ENCODE measurements at regions not wholly inside any gene's neighbourhood (a gene's known extent, or its start where the extent isn't known, plus 50 kb on each side); places are given as distances from the start of the nearest gene placed in this dataset.

DNA sequence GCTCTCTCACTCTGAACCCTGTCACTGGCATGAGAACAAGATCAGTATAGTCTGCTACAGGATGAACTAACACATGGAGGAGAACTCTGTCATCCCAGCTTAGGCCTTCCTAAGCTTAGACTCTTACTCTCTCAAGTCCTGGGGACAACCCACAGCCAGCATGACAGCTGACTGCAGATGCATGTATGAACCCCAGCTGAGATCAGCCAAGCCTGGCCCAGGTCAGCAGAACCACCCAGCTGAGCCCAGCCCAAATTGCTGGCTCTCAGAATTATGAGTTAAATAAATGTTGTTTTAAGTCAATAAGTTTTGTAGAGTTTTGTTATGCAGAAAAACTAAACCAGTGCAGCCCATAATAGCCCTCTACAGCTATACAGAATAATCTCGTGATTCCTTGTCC is 287.3 kb downstream of the TNS1 start:
- no peak for DNase-seq

DNA sequence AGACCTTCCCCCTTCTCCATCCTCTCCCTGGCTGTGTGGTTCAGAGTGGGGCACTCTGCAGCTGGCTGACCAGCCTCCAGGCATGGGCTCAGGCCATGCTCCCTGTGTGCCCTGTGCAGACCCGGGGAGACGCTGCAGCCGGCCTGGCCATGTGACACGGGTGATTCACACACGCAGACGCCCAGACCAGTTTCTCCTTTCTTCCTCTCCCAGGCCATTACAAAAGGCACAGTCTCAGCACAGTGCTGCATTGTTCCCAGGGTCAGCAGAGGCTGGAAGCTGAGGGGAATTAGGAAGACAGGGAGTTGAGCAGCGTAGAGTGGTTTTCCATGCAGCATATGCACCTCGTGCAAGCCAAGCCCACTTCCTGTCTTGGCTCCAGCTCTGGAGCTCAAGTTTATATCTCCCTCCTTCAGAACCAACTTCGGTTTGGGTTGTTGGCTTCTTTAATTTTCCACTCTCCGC is 288.5 kb downstream of the TNS1 start:
- no peak for DNase-seq

DNA sequence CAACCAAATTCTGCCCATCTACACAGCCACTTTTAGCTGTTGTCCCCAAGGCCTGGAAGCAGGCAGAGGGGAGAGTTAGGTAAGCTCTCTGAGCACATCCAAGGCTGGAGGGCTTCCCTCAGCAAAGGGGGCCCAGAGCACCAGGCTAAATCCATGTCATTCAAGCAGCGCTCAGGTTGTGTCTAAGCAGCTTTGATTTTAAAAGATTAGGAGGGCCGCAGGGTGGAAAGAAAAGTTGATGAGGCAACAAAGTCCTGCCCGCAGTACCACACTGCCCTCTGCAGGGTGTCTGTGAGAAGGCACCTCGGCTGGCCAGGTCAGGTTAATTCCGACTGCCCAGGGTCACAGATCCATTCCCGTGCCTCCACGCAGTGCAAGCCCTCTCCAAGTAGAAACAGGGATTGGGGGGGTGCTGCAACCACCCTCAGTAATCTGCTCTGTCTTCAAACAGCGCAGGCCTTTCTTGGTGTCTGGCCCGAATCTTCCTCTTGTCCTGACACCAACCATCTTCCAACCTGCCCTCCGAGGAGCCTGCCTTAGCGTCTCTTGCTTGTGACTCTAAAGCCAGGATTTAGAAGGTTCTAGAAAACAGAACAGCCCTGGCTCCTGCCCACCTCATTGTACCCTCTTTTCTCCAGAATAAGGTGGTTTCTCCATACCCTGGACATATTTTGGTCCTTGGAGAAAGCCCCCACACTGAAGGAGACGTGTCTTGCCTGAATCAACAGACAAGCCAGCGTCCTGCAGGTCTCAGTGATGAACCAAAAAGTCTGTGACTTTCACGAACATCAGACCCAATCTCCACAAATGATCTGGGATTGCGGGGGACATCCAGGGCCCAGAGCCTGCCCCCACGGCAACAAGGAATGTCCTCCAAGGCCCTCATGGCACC is 289.2 kb downstream of the TNS1 start:
- DNase-seq, result no peak

DNA sequence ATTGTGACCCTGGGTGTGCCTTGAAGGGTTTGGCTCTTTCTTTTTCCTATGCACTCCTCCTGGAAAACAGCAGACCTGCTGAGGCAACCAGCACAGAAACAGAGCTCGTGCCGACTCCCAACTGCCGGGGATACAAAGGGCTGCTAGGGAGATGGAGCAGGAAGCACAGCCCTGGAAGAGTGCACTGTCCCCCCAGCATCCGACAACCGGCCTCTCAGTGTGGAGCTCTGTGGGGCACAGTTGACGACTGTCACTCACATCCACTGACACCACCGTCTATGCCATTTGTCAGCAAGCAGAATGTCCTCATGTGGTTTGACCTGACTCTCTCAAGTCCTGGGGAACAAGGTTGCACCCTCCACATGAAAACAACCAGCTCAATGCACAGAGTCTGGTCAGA is 290.4 kb downstream of the TNS1 start:
- no peak for DNase-seq

DNA sequence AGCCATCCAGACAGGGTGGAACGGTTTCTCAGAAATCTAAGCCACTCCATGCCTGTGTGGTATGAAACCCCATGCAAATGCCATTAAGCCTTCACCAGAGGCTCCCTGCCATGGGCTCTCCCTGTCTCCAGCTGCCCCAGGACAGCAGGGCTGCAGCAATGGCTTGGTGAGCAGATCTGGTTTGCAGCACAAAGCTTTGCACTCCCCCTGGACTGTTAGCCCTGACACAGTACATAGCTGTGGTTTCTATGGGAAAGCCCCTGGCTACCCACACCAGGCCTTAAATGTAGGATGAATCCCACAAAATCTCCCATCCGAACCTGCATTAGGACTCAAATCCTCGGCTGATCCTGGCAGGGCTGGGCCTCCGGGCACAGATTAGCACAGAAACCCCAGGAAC is 291.6 kb downstream of the TNS1 start:
- no peak for DNase-seq

DNA sequence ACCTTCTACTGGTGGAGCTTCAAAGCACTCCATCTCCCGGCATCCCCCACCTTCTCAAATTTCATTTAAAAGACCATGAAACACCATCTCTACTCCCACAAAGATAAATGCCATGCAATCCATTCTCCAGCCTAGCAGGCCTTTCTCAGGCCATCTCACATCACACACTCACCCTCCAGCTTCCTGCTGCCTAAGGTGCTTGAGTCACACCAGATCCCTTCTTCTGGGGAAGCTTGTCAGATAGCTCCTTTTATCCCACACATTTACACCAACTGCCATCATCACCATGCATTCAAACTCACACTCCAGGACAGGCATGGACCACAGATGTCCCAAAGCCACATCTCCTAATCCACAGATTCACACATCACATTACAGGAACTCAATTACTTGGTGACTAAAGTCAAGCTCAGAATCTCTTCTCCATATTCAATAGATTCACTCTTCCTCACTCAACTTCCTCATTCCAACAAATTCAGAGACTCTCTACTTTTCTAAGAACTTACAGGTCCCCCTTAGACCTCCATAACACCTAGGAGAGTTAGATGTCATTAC is 292.5 kb downstream of the TNS1 start:
- no peak for DNase-seq

DNA sequence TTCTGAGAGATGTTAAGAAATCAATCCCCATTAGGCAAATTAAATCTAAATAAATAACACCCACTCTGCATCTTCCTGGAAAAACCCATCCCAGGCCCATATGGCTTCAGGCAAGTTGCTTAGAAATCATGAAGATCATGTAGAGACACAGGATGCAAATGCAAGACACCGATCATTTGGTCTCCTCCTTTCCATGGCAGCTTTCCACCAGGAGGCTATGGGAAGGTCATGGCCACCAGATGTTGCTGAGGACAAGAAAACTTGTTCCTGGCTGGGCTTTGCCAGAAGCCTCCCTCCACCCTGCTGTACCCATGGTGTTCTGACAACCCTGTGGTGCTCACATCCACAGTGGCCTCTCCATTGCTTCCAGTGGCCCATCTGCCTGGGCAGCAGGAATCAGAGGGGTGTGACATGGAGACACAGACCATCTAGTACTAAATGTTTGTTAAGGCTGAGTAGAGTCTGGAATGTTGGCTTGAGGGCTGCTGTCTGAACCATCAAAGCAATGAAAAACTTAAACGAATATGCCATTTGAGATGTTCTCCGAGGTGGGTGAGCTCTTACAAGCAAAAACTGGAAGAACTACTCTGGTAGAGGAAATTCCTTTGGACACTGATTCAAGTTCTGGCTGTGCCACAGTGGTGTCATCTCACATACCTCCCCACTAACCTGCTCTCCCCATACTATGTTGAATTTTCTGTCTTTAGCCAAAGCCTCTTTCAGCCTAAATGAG is 293.2 kb downstream of the TNS1 start:
- DNase-seq, result no peak

DNA sequence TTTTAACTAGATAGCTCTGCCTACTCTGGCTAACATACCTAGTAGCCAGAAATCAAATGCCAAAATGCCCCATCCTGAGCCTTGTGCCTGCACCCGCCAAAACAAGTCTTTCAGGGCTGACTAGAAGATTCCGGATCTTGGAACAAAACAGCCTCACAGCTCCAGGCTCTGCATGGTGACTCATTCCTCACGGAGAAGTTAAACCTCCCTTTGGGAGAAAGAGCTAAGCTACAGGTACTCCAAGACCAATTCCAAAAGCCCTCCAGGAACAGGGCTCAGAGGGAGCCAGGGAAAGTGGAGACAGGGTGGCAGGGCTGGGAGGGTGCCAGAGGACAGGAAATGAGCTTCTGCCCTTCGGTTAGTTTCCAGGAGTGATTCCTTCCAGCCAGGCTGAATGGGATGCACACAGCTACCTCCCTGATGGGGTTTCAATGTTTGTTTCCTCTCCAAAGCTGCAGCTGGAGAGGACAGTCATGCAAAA is 295.6 kb downstream of the TNS1 start:
- DNase-seq, result no peak

DNA sequence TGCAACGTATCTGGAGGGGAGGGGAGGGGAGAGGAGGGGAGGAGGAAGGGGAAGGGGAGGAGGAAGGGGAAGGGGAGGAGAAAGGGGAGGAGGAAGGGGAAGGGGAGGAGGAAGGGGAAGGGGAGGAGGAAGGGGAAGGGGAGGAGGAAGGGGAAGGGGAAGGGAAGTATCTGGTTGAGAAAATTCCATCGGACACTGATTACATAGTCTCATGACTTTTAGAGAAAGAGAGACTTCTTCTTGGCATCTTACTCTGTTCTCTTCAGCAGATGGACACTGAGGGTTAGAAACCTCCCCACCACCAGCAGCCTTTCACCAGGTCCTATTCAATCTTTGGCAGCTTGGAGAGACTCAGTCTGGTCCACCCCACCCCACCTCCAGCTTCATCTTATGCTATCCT is 296.3 kb downstream of the TNS1 start:
- no peak for DNase-seq

DNA sequence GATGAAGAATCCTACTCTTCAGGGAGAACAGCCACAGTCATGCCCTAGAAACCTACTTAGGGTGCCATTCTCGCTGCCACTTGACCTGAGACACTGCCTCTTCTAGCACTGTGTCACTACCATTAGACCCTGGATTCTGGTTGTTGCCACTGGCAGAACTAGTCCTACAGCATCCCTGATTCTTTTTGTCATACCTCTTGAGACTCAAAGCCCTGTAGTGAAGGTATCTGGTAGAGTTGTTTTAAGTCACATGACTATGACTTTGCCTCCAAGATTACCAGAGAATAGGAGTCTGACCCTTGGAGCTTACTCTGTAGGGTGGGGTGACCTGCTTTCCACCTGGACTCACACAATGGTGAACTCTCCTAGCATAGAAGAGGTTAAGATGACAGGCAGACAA is 296.7 kb downstream of the TNS1 start:
- no peak for DNase-seq

DNA sequence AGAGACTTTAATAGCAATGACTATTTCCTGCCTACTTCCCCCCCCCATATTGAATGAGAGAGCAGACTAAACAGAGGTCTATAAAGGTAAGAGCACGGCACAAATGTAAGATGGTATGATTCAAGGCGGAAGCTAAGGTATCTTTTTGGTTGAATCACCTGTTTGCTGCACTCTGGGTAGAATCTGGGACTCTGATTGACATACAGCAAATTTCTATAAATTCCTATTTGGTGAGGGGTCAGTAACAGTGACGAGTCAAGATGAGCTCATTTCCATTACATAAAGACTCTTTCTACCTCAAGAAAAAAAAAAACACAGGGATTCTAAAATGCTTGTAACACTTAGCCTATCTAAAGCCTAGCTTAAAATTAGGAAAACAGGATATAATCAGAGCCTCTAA is 297.3 kb downstream of the TNS1 start:
- no peak for DNase-seq

DNA sequence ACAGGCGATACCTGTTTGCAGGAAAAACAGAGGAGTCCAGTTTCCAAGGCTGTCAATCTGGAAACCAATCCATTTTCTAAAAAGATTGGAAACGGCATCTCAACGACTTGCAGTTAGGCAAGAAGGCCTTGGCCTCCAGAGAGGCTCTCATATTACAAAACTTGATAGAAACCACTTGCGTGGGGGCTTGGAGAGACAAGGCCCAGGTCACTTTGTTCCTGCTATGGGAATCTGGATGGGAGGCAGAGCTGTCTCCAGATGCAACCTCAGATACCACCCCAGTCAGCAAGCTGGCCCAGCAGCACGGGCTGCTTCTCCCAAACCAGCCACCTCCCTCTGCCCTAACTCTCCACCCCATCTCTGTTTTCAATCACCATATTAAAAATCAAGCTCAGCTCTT is 298.8 kb downstream of the TNS1 start:
- no peak for DNase-seq

DNA sequence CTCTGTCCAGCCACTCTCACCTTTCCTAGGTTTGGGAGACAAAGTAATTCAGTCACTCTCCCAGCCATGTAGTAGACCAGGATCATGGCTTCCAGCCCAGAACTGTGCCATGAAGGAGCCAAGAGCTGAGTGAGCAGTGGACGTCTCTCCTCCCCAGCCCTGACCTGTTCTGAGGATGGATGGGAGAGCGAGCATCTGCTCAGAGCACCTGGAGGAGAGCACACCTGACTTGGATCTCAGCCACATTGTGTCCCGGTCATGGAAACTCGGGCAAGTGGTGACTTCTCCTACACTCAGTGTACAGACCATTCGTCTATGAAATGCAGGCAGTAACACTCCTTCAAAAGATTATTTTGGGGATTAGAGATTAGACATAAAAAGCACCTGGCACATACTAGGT is 299.7 kb downstream of the TNS1 start:
- DNase-seq, result no peak

DNA sequence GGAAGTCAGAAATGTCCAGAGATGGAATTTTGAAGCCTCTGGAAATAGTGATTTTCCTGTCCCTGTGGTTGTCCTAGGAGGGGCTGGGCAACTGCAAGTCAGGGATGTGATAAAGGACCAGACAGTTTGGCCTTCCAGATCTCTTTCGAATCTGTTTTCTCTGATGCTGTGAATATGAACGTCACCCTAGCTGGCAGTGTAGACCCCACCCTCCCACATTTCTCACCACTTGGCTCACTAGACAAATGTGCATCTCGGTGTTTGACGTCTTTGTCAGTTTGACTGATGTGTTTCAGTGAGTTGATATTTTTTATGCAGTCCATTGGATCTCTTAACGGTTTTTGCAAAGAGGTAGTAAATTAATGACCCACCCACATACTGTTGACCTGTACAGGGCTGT is 301.2 kb downstream of the TNS1 start:
- DNase-seq, result no peak

DNA sequence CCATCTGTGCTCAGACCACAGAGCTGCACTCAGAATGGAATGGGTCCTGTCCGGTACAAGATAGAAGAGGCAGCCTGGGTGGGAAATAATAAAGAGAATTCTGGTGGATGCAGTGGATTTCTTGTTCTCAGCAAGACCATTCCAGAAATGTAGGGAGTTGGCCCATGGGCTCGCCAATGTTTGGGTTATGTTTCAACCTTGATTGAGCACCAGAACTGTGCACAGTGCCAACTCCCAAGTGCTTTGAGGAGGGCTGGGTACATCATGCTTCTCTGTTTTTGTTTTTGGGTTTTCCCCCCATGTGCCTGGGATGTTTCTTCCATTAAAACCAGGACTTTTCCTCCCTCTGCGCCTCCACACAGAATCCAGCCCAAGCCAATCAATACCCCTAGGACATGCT is 304.1 kb downstream of the TNS1 start:
- DNase-seq, result no peak

DNA sequence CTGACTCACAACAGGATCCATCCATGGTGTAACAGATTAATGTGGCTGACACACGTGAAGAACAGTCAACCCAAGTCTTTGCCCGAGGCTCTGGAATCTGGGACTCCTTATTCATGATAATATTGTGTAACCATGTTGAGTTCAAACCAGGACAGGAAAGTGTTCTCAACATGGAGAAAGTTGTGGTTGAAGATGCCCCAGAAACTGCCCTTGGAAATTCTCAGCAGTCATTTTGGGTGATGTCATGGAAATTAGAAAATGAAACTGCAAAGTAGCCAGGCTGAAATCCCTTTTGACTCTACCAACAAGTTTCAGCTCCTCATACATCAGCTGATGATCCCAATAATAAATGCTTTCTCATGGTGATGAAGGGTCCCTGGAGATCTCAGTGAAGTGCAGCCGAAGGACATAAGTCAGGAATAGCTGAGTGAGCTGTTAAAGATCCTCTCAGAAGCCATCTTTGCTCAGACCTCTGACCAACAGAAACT is 307.7 kb downstream of the TNS1 start:
- DNase-seq, result no peak

DNA sequence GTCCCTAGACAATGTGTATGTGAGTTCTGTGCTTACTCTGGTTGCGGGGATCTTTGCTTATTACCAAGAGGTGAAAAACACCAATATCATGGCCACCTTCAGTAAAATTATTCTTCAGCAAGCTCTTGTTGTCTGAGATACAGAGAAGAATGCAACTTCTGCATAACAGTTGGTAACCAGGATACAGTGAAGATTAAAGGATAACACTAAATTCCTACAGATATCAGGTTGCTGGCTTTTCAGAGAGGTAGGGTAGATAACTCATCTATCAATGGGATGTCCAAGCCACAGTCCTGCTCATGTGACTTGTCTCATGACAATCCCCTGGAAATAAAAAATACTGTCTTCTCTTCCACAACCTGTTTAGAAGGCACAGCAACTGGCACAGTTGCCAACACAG is 308.5 kb downstream of the TNS1 start:
- DNase-seq, result no peak

DNA sequence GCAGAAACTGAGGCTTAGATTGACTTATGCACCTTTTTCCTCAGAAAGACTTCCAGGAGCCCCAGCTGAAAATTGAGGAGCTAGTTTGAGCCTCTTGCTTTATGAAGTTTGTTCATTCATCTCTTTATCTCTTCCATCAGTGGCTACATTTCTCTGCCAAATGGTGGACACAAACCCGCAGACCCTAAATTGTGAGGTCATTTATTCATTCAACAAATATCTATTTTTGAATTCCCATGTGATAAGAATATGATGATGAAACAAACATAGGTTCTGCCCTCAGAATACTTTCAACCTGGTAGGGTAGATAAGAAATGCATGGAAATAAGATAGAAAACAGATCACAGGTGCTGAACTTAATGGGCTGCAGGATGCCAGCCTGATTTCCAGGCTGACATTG is 309.4 kb downstream of the TNS1 start:
- DNase-seq, result no peak

DNA sequence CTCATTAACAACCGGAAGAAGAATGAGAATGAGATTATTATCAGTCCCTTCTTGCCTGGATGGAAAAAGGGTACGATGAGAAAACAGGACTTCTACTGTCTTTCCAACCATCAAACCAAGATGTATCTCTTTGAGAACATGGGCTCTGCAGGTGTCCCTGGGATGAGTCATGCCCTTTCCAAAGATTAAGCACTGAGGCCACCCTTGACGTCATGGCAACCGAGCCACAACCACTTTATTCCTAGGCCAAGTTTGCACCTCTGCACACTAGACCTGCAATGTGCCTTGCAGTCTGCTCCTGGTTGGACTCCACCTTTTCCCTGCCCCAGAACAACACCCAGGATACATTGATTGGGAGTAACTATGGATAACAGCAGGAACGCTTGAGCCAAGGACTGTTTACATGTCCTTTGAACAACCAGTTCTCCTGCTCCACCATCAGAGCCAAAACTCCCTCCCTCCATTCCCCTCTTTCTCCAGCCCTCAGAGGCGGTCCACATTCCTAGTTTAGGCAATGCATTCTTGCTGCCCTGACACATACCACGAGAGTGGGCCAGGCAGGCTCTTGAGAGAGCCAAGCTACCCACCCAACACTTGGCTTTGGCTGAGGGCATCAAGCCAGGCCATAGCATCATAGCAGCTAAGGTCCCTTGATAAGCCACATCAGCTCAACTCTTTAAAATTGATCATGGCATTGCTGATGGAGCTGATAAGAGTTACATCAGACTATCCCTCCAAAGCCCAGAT is 310.7 kb downstream of the TNS1 start:
- DNase-seq, result no peak

DNA sequence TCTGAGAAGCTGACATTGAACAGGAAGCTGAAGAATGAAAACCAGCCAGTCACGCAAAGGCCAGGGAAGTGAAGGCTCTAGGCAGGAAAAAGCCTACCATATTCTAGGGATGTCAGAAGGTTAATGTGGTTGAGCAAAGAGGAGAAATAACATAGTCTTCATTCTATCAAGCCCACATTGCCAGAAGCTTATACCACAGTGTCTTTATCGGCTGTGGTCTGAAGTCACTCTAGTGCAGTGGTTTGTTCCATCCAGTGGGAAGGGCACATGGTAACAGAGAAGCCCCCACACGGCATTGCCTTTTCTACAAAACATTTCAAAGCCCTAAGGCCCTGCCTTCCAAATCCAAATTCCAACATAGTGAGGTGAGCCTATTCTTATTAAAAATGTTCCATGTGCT is 311.3 kb downstream of the TNS1 start:
- DNase-seq, result no peak

DNA sequence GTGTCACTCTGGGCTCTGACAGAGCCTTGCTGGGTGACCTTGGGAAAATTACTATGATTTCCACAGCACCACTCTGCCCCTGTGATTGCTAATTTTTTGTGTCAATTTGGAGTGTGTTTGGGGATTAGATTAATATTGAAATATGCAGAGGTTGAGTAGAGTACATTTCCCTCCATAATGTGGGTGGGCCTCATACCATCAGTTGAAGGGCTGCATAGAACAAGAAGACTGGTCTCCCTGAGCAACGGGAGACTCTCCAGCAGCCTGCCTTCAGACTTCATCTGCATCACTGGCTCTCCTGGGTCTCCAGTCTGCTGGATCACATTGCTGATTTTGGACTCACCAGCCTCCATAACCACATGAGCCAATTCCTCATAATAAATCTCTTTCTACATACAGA is 313.7 kb downstream of the TNS1 start:
- DNase-seq, result no peak

DNA sequence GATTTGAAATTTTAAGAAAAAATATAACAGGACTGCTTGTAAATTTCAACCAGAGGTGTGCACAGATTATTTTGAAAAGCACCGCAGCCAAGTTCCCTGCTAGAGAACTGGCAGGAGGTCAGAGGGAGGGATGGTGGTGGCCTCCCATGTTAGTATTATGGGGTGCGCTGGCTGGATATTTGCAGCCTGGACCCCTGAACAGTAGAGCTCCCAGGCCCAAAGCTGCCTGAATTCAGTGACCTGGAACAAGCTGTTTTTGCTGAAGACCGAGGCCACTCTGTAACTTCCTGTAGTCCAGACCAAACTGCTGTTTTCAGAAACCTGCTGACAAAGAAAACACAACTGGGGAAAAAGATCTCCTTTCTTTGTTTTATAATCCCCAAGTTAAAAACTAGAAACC is 314.3 kb downstream of the TNS1 start:
- no peak for DNase-seq

DNA sequence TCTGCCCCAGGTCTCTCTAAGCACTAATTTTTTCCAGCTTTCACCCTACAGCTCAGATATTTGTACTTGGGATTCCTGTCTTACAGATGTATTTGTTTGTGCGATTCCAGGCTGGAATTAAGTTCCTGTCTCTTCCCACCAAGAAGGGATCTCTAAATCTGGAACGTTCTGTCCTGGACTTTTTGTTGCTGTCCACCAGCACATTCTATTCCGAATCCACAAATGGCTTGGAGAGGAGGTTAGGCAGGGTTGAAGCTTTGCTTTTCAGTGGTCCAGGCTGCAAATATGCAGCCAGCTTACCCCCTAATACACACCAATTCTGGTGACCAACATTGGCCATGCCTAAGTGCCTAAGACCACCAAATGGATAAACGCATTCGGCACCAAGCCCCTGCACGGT is 315.0 kb downstream of the TNS1 start:
- DNase-seq, result no peak

Measured in NCI-H1048 (cell line).